OCI-LY7 (cell line): ENCODE measurements at regions not wholly inside any gene's neighbourhood (a gene's known extent, or its start where the extent isn't known, plus 50 kb on each side); places are given as distances from the start of the nearest gene placed in this dataset.

Source experiments
- EZH2phosphoT487 ChIP-seq: fragments of 200-600 bp; sonication (generic); IDR thresholded peaks from 2 replicates; pipeline ENCODE4 v1.6.1; 2018; ENCODE audit warnings: low read depth, borderline replicate concordance, mild to moderate bottlenecking, mixed run types, antibody characterized with exemption, low read length, moderate library complexity, mixed read lengths
- TF ChIP-seq, protein P1 (sequence below): fragments of 200-600 bp; sonication (generic); conservative IDR thresholded peaks from 2 replicates; pipeline ENCODE4 v1.5.1; 2014; ENCODE audit warnings: mild to moderate bottlenecking, antibody characterized with exemption, low read length, moderate library complexity, mixed read lengths

GRCh38 chr10:128473911-128474310 lies 347.7 kb upstream of the MKI67 start:
- TF ChIP-seq, protein P1, sequence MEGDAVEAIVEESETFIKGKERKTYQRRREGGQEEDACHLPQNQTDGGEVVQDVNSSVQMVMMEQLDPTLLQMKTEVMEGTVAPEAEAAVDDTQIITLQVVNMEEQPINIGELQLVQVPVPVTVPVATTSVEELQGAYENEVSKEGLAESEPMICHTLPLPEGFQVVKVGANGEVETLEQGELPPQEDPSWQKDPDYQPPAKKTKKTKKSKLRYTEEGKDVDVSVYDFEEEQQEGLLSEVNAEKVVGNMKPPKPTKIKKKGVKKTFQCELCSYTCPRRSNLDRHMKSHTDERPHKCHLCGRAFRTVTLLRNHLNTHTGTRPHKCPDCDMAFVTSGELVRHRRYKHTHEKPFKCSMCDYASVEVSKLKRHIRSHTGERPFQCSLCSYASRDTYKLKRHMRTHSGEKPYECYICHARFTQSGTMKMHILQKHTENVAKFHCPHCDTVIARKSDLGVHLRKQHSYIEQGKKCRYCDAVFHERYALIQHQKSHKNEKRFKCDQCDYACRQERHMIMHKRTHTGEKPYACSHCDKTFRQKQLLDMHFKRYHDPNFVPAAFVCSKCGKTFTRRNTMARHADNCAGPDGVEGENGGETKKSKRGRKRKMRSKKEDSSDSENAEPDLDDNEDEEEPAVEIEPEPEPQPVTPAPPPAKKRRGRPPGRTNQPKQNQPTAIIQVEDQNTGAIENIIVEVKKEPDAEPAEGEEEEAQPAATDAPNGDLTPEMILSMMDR, result no peak
- no peak for TF ChIP-seq EZH2phosphoT487
